GM21786 (cell line): ENCODE measurements at regions not wholly inside any gene's neighbourhood (a gene's known extent, or its start where the extent isn't known, plus 50 kb on each side); places are given as distances from the start of the nearest gene placed in this dataset.

Experiments used
- ATAC-seq: cut with Tn5 transposase; IDR thresholded peaks from one replicate; pipeline ENCODE4 v1.9.1; 2021; ENCODE audit not compliant: unreplicated experiment

DNA sequence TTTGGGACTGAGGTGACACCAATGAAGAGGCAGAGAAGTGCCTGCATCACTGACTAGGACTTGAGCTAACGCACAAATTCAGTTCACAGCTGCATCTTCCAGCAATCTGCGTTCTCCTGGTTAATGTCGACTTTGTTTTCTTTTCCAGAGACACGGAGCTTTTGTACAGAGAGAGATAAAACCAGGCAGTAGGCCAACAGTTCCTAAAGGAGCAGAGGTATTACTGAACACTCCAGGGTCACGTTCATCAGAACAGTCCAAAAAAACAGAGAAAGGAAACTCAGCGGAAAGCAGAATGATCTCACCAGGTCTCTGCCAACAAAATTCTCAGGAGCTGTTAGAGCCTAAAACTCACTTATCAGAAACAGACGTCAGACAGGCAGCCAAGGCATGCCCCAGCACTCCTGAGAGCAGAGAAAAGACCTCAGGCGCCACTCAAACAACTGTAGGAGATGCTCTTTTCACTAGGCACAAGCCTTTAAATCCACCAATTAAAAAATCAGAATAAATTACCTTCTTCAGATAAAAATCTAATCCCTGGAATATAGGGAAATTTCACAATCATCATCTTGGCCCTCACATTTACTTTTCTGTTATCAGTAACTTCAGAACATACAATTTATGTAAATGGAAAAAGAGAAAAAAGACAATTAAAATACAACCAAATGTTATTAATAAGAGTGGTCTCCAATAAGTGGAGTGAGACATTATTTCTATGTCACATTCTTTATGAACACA lies 95.9 kb upstream of the SPTBN1 start:
- ATAC-seq, result no peak

DNA sequence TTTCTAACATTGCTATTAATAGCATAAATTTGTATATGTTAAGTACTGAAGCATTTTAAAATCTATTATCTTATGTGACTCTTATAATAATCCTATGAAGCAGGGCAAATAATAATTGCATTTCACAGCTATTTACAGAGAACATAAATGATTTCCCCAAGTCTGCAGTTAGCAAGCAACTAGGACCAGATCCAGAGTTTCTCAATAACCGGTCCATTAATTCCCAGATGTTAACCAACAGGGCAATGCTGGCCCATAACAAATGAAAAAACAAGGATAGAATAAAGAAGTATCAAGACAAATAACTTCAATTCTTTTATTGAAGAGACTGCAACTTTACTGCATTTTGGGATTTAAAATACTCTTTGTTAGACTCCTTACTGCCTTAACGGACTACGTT lies 91.7 kb upstream of the SPTBN1 start:
- ATAC-seq, result no peak

DNA sequence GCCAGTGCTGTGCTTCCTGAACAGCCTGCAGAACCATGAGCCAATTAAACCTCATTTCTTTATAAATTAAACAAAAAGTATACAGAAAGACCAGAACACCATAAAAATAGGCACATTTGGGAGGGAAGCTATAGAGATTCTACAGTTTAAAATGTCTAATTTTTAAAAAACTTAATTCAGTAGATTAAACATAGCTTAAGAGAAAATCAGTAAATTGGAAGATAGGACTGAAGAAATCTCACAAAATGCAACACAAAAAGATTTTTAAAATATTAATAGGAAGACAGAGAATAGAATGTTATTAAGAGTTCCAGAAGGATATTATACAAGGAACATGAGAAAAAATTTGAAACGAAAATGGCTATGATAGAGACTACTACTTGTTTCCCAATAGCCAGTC lies 90.5 kb upstream of the SPTBN1 start:
- no peak for ATAC-seq

DNA sequence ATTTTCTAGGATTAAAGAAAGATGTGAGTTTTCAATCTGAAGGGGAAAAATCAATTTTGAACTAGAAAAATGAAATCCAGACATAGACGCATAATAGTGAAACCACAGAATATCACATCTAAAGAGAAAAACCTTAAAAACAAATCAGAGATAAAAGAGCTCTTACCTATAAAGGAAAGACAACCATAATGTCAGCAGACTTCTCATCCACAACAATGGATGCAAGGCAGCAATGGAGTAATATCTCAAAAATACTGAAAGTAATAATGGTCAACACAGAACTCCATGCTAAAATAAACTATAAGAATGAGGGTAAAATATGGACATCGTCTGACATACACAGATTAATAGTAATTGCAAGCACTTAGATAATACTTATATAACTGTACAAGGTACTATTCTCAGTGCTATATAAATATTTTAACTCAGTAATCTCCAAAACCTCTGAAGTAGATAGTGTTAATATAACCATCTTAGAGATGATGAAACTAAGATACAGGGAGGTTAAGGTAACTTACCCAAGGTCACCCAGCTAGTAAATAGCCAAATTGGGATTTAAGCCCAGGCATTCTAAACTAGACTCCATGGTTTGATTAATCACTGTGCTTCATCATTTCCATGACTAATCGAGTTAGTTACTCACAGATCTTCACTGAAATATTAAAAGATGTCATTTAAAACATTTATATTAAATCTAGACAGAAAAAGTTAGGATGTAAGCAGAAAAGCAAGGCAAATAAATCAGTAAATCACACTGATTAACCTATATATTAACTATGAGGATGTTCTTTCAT lies 89.4 kb upstream of the SPTBN1 start:
- ATAC-seq, result no peak

DNA sequence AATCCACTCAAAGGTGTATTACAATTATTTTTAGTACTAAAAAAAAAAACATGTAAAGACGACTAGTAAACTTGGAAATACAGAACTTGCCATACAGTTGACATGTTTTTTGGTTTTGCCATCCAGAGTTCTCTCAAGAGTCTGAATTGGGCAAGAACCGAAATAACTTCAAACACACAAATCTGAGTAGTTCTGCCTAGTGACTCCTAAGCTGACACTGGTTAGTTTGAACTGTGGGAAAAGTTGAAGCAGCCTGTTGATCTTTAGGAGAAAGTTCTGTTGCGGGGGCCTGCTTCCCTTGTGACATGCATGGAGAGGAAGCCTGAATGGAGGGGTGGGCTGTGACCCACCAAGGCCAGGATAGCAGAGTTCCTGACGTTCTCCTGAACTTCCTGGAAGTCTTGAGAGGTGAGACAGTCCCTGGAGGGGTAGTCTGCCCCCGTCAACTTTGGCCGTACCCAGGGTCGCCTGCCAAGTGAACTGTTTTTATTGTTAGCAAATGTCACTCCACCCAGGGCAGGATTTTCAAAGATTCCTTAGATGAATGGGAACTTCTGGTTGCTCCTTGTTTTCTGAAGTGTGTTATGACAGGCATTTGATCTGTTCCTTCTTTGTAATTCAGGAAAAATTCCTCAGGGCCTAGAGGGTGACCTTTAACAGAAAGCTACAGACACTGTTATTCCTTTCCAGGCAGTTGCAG lies 85.6 kb upstream of the SPTBN1 start:
- no peak for ATAC-seq

DNA sequence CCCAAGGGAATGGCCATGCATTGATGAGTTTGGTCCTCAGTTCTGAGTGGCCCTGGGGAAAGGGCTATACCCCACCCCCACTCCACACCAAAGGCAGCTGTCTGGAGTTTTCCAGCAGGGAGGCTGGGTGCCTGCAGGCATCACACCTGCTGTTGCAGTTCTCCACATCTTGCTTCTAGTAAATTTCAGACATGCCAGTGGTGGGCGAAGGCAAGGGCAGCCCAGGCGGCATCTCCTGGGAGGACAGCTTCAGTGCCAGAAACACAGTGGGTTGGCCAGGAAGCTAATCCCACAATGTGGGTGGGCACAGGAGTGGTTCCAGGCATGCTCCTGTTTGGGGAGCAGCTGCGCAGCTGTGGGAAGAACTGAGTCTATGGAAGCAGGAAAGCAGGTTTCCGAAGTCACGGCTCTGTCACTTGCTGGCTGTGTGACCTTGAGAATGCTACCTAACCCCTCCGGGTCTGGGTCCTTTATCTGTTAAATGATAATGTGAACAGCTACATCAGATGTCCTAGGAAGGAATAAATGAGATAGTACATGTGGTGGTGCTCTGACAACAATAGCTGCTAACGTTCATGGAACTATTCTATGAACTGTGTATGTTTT lies 84.6 kb upstream of the SPTBN1 start:
- no peak for ATAC-seq

DNA sequence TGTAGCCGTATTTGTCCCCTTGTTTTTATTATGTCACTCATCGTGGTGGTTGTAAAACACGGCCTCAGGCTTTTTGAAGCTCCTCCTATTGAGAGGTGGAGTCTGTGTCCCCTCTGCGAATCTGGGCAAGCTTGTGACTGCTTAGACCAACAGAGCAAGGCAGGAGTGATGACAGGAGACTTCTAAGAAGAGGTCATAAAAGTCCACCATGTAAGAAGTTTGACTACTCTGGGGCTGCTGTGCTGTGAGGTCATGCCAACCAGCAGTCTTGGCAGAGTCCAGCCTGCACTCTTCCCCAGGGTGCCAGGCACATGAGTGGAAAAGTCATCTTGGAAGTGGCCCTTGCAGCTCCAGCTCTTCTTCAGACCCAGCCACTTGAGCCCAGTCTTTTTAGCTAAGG lies 83.8 kb upstream of the SPTBN1 start:
- ATAC-seq, result no peak

DNA sequence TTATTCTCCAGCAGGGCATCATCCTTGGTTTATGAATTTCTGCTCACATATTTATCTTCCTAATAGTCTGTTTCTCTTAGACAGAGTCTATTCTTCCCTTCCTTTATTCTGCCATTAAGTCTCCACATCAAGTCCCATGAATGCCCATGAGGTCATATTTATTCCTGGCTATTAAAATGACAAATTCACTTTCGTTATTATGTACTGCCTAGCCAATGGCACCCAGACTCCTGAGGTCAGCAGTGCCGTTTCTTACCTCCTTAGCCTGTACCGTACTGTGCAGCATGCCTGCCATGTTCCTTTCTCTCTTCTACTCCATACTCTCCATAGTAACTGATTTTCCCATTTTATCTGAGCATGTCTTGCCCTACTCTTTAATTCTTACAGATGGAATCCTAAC lies 82.3 kb upstream of the SPTBN1 start:
- ATAC-seq, result no peak

DNA sequence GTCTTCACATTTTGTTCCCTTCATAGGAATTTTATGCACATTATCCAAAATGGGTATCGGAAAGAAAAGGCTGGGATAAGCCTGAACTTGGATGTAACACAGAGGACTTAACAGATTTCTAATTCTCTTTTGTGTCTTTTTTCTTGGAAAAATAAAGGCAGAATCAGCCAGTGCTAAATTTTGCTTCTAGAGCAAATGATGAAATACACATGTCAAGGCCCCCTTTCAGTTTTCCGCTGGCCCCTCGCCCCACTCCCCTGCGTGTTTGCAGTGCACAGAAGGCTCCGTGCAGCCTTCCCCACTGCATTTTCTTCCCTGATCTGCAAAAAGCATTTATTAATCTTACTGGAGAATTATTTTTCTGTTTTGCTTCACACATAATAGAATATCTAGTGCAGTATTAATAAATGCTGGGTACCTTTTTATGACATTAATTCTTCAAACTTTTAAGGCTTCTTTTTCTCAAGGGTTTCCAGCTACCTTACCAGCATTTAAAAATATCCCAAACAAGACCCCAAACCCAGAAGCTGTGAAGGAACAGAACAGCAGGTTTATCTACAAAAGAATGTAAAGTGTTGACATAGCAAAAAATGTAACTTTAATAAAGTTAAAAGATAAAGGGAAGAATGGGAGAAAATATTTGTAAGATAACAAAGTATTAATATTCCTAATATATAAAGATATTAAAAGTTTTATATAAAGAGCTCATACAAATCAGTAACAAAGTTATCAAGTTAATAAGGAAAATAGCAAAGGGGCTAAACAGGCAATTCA lies 81.3 kb upstream of the SPTBN1 start:
- no peak for ATAC-seq

DNA sequence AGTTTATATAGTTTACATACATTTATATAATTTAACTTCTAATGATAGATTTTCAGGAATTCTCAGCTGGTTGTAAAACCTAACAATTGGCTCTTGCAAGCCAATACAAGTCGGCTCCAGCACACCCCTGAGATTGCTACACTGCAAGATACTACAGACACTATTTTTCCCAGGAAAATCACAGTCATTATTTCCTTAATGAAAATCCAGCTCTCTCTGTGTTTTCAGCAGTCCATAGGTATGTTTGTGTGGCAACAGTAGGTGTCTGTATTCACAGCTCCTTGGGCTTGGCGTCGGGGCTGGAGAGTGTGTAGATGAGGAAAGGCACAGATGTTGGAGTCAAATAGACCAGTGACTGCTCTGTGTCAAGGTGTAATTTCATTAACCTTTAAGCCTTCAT lies 78.7 kb upstream of the SPTBN1 start:
- ATAC-seq, result no peak

DNA sequence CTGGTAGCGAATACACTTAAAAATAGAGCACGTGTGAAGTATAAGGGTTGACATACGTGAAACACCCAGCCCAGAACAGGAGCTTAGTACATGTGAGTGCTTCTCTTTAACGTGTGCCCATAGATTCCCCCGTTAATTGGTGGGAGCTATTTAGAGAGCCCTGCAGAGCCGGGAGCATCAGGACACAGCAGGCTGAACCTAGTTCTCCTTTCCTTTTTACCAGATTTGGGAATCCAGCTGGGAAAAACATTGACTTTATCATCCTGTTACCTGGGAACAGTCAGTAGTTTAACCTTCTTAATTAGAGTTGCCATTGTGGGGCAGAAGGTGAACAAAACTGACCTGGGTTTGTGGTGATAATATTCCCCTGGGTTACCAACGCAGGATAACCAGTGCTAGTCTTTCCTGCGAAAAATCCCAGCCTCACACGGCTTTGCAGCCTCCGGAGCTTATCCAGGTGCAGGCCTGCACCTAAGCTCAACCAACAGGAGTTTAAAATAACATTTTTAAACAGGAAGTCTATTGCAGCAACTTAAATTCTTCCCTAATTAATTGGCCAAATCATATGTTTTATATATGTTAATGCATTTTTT lies 78.1 kb upstream of the SPTBN1 start:
- ATAC-seq, result no peak

DNA sequence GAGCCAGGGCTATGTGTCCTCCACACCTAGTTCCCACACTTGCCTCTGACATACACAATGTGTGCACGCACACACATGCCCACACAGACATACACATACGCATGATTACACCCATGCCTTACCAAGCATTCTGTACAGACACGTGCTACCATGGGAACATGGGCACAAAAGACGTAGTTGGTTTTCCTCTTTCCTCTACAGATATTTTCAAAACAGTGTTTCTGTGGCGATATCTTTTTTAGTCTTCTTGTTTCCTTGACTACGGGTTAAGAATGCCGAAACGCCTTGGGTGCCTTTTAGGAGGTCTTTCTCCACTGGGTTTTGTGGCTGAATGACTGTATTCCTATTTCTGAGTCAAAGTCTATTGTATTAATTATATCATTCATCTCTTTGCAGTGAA lies 75.5 kb upstream of the SPTBN1 start:
- ATAC-seq, result no peak

DNA sequence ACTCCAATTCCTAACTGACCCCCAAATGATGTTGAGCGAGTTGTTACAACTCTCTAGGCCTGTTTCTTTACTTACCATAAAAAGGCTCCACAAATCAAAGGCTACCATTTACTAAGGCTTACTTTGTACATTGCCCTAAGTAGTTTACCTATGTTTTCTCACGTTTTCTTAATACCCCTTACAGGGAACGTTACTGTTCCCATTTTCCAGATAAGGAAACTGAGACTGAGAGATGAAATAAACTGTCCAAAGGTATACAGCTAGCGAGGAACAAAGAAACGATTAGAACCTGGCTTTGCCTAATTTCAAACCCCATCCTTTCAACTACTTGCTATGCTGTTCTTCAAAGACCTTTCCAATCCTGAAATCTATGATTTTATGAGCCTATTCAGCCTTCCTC lies 74.8 kb upstream of the SPTBN1 start:
- ATAC-seq, result no peak

DNA sequence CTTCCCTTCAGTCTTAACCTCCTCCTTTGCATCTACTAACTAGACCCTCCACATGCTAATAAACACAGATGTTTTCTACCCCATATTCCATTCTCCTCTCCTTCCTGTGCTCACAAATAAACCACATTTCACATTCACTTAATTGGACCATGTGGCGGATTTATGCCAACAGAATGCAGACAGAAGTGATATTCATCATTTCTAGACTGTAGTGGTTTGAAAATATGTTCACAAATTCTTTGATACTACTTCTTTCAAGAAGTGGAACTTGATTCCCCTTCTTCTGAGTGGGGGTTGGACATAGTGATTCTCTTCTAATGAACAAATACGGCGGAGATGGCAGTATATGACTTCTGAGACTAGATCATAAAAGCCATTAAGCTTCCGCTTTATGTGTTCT lies 73.5 kb upstream of the SPTBN1 start:
- no peak for ATAC-seq

DNA sequence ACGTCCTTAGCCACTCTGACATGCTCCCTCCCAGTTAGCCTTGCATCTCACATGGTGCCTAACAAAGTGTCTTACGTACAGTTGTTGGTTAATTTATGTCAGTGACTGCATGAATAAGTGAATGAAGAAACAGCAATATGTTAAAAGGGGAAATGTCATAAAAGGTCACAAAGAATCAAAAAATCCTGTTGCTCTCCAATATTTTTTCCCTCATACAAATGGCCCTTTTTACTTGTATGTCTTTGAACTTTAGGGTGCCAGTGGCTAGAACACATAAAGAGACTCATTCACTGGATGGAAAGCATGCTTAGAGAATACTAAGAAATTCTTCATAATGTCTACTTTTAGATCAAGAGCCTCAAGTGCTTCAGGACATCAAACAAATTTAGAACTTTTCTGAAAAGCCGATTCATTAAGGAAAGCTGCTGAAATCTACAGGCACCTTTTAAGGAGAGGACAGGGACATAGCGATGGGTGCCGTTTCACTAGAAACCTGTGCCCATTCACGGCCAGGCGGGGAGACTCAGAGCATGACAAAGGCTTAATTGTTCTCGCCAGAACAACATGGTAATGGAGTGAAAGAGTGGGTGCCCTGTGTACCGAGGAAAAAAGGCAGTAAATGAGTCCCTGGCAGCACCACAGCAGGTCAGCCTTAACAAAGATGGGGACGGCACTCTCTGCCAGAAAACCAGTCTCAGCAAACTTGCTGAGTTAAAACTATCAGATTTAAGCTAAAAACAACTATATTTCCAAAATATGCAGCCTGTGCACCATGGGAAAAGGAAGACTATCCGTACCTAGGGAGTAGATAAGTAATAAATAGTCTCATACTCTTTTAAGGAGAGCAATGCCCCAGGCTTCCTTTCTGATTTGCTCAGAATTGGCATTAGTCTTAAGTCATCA lies 71.6 kb upstream of the SPTBN1 start:
- no peak for ATAC-seq

DNA sequence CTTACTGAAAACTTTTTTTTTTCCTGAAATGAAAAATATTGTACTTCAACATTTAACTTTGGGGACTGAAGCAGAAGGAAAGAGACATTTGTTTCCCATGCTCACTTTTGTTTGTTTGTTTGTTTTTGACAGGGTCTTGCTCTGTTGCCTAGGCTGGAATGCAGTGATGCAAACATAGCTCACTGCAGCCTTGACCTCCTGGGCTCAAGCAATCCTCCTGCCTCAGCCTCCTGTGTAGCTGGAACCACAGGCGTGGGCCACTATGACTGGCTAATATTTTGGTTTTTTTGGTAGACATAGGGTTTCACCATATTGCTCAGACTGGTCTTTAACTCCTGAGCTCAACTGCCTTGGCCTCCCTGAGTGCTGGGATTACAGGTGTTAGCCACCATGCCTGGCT lies 70.9 kb upstream of the SPTBN1 start:
- ATAC-seq, result no peak

DNA sequence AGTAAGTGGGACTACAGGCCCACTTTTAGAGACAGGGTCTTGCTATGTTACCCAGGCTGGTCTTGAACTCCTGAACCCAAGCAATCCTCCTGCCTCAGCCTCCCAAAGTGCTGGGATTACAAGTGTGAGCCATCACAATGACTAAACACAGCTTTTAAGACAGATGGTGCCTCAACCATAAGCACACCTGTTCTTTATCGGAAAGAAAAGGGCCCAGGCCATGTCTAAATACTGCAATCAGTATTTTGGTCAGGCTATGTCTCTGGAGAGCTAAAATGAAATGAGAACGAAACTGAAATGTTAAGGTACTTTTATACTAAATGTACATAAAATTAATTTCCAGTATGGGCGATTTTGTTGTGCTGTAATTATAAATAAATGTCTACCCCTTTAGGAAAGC lies 69.5 kb upstream of the SPTBN1 start:
- peak; percentile 42 for ATAC-seq

DNA sequence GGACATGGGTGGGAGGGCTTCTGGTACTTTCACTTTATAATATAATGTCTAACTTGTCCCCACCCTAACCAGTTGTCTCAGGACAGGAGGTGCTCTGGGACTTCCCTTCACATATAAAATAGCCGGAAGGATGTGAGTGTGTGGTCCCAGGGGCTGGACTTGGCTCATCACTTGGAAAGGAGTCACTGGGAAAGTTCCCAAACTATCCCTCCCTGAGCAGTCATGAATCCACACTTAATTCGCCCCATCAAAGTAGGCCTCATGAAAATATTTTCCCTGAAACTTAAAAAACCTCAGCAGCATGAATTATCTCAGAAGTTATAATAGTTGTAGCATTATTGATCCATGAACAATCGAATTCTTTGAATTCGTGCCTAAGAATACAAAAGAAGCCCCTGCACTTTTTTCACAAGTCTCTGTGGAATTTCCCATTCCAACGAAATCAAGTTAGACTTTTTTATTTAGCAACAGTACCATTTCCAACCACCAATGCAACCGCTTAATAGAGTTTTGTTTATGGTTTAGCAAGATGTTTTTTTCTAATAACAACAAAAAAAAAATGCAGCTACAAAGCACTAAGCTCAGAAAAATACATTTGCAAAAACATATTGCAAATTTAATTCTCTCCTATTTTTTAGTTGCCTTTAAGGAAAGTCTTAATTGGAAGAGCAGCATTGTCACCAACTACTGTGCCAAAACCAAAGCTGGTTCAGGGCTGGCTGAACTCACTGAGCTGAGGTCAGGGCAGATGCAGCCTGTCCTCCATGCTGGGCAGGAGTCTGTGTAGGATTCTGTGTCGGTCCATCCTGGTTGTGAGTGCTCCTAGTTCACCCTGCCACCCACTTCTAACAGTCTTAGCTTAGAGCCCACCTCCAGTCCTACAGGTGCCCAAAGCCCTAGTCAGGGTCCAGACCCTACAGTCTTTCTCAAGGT lies 68.8 kb upstream of the SPTBN1 start:
- ATAC-seq, result peak; percentile 61
